ENCODE measurements at regions not wholly inside any gene's neighbourhood (a gene's known extent, or its start where the extent isn't known, plus 50 kb on each side); places are given as distances from the start of the nearest gene placed in this dataset.

DNA sequence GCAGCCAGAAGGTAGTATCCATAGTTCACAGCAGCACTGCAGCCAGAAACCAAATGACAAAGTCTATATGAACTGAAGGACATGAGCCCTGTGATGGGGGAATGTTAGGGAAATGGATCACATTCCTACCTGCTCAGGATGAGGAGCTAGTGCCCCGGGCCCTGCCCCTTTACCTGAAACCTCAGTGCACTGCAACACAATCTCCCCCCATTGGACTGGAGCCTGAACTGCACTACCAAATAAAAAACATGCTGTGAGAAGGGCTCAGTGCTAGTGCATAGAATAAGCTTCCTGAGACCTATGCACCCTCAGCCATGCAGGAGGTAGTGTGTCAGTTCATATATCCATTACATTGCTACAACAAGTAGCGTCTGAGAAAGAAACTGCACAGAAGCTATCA, 477.8 kb downstream of the HACE1 start:
- no peak for DNase-seq (ENCODE audit: low read depth)

GRCh38 chr6:104365451-104366234, 494.1 kb downstream of the HACE1 start:
- DNase-seq (ENCODE audit: low read depth), result no peak
- H3K4me3 ChIP-seq (ENCODE audit: low read depth, low read length), result no peak overlapping the region

More for the DNA sequence above, 477.8 kb downstream of the HACE1 start:
- H3K4me3 ChIP-seq (ENCODE audit: low read depth, low read length), result no peak overlapping the region

DNA sequence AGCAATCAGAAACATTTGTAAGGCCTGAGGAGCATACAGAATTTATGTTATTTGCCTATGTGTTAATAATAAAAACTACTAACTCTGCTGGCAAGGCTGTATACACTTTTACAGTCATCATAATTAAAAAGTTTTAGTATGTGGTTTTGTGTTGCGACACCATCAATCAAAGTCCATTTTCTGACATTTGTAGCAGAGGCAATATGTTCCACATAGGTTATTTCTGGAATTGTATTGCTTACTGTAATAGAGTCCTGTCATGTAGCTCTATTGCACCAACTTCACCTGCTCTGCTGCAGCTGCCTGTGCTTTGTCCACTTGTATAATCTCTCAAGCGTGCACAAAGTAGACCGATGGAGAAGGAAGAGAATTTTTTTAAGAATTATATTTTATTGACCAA, 501.8 kb downstream of the HACE1 start:
- H3K4me3 ChIP-seq (ENCODE audit: low read depth, low read length), result no peak overlapping the region
- no peak for DNase-seq (ENCODE audit: low read depth)

DNA sequence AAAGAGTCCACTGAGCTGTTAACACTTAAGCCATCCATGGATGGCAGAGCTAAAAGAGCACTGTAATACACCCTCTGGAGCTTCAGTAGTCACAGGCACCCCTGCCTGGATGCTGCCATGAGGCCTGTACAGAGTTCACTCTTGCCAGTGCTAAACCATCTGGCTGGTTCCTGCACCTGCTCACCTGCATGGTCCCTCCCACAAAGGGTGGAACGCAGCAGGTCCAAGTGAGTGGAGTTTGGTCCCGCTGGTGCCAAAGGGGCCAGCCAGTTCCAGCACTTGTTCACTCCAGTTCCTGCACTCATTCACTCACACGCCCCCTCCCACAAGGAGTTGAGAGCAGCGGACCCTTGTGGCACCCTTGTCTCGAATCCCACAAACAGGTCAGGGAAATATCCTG, 503.5 kb downstream of the HACE1 start:
- H3K4me3 ChIP-seq (ENCODE audit: low read depth, low read length), result no peak overlapping the region
- no peak for DNase-seq (ENCODE audit: low read depth)

DNA sequence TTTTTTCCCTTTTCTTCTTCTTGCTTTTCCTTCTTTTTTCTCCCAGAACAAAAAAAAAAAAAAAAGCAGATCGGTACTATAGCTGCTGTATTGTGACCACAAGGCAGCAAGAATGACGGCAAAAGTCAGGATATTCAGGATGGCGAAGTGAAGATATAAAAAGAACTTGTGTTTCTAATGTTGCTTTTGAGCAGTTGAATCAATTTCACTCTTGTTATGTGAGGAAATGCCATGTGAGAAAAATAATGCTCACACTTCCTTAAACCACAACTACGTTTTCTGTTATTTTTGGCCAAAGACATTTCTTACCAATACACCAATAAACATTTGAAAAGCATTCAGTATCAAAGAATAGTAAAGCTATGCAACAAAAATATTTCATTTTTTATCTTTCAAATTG, 510.5 kb downstream of the HACE1 start:
- DNase-seq (ENCODE audit: low read depth), result no peak
- no peak overlapping the region for H3K4me3 ChIP-seq (ENCODE audit: low read depth, low read length)

- DNase-seq (ENCODE audit: low read depth), result no peak
- H3K4me3 ChIP-seq (ENCODE audit: low read depth, low read length), result no peak overlapping the region
These were observed 515.5 kb downstream of the HACE1 start for GRCh38 chr6:104344223-104344622.

- H3K4me3 ChIP-seq (ENCODE audit: low read depth, low read length), result no peak overlapping the region
- DNase-seq (ENCODE audit: low read depth), result peak; percentile 25
These were observed 527.4 kb downstream of the HACE1 start for GRCh38 chr6:104332364-104332763.

GRCh38 chr6:104326173-104327001, 533.3 kb downstream of the HACE1 start:
- H3K4me3 ChIP-seq (ENCODE audit: low read depth, low read length), result no peak overlapping the region
- DNase-seq (ENCODE audit: low read depth), result peak; percentile 92

DNA sequence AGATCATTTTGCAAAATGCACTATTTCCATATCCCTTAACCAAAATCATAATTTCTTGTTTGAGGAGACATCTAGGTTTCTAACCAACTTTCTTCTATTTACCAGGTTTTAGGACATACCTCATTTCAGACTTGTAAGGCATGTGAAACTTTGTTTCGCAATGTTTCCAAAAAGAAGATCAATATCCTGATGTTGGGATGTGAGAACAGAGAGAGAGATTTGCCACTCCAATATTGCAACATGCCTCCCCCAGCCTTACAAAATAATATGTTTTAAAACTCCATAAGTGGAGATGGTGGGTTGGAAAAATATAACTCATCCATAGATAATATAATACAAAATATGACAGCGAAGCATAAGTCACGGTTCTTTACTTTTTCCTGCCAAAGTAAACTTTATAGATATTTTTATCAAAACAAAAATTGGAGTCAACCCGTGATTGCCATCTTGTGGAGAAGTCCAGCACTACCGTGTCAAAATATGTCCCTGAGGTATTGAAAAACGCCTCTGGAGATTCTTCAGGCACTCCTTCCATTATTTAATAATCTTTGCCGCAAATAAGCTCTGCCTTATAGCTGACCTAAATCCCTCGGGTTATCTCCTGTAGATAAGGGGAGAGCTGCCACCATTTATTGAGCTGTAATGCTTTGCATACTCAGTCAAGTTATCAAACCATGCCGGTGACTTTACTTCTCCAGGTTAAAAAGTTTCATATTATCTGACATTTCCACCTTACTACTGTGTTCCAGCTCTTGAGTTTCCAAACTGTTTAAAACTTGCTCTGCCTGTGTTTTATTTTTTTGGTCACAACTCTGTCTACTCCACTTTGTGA, 534.2 kb downstream of the HACE1 start:
- DNase-seq (ENCODE audit: low read depth), result peak; percentile 43
- H3K4me3 ChIP-seq (ENCODE audit: low read depth, low read length), result no peak overlapping the region

GRCh38 chr6:104324301-104324700, 535.4 kb downstream of the HACE1 start:
- H3K4me3 ChIP-seq (ENCODE audit: low read depth, low read length), result no peak overlapping the region
- DNase-seq (ENCODE audit: low read depth), result no peak

- DNase-seq (ENCODE audit: low read depth), result no peak
- H3K4me3 ChIP-seq (ENCODE audit: low read depth, low read length), result no peak overlapping the region
These were observed 536.9 kb downstream of the HACE1 start for GRCh38 chr6:104322841-104323240.

DNA sequence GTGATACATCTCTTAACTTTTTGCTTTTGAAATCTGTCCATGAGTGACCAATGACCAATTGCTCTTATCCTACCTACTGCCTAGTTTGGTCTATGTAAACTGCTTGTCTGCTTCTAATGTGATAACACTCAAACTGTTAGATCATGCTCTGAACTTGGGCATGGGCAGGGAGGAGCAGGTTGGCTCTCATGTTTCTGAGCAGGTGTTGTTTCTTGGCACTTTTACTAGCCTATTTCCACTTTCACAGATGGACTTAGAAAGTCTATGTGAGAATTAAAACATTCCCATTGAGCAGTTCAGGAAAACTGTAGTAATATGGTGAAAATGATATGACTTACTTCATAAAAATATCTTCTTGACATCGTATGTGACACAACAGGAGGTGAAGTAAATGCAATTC, 538.4 kb downstream of the HACE1 start:
- no peak for DNase-seq (ENCODE audit: low read depth)
- no peak overlapping the region for H3K4me3 ChIP-seq (ENCODE audit: low read depth, low read length)

DNA sequence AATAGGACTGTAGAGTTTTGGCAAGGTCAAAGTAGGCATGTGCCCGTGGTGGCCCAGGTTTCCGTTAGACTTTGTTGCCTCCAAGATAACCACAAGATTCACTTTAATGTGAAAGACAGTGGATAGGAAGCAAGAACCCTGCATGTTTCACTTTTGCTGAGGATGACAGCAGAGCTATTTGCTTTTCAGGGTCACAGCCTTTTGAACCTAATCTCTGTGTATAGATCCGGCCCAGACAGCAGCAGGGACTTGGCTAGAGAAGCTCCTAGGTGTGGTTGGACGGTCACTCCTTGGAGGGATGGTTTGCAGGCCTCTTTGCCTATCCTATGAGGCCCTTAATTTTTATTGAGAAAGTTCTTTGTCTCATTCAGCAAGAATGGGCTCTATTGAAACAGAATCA, 538.8 kb downstream of the HACE1 start:
- DNase-seq (ENCODE audit: low read depth), result no peak
- no peak overlapping the region for H3K4me3 ChIP-seq (ENCODE audit: low read depth, low read length)

- H3K4me3 ChIP-seq (ENCODE audit: low read depth, low read length), result no peak overlapping the region
- no peak for DNase-seq (ENCODE audit: low read depth)
These were observed 546.9 kb downstream of the HACE1 start for GRCh38 chr6:104312851-104313250.

GRCh38 chr6:104306211-104306610, 553.5 kb downstream of the HACE1 start:
- no peak overlapping the region for H3K4me3 ChIP-seq (ENCODE audit: low read depth, low read length)
- DNase-seq (ENCODE audit: low read depth), result peak; percentile 51

DNA sequence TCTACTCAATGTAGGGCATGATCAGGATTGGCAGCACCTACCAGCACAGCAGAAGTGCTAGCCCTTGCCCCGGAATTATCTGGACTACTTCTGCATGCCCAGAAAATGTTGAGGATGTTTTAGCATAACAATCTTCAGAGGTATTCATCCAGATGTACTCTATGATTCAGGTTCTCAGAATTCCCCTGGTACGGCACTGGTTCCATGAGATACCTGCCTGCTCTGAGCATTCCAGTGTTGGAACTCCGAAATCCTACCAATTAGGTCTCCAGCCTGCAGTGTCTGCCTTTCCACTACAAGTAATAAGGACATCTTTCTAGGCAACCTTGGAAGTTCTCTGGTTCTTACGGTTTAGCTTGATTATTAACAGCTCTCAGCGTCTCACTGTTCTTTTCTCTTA, 554.5 kb downstream of the HACE1 start:
- no peak overlapping the region for H3K4me3 ChIP-seq (ENCODE audit: low read depth, low read length)
- DNase-seq (ENCODE audit: low read depth), result no peak

- DNase-seq (ENCODE audit: low read depth), result no peak
These were observed 557.8 kb downstream of the HACE1 start for GRCh38 chr6:104301951-104302350.

GRCh38 chr6:104286641-104287040, 573.1 kb downstream of the HACE1 start:
- H3K4me3 ChIP-seq (ENCODE audit: low read depth, low read length), result no peak overlapping the region
- DNase-seq (ENCODE audit: low read depth), result no peak

More at GRCh38 chr6:104301951-104302350, 557.8 kb downstream of the HACE1 start:
- no peak overlapping the region for H3K4me3 ChIP-seq (ENCODE audit: low read depth, low read length)

DNA sequence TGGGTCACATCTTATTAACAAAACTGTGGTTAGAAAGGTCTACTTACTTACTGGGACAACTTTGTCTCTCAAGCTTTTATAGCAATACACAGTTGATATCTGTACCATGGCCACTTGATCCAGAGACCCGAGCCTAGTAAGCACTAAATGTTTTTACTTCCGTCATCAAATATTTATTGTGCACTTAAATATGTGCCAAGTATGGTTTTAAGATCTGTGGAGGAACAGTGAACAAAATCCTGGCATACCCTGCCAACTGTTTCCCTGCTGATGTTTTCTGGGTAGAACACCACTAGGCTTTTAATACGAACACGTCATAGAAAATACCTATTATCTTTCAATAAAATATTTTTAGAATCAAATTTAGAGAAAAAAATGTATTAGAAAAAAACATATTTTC, 574.8 kb downstream of the HACE1 start:
- no peak overlapping the region for H3K4me3 ChIP-seq (ENCODE audit: low read depth, low read length)
- DNase-seq (ENCODE audit: low read depth), result no peak

DNA sequence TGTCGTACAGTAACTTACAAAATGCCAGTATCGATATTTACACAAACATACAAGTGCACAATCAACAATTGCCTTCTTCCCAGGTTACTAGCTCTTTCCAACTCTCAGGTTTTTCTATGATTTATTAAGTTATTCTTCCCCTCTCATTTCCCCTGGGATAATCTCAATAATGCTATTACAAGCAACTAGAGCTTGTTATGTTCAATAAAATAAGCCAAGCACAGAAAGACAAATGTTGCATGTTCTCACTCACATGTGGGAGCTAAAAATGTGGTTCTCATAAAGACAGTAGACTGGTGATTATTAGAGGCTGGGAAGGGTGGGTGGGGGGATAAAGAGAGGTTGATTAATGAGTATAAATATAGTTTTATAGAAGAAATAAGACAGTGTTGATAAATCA, 577.1 kb downstream of the HACE1 start:
- no peak for DNase-seq (ENCODE audit: low read depth)
- no peak overlapping the region for H3K4me3 ChIP-seq (ENCODE audit: low read depth, low read length)

All from skeletal muscle cell (primary cell).